Kidney (tissue), 13 donors: ENCODE measurements at regions not wholly inside any gene's neighbourhood (a gene's known extent, or its start where the extent isn't known, plus 50 kb on each side); places are given as distances from the start of the nearest gene placed in this dataset.

Experiments used
- DNase-seq, 5 donors: peaks; one replicate each; pipeline ENCODE4 v3.0.0-alpha.2; 2013 to 2020
- FAIRE-seq: peaks from 2 replicates; lab custom pipeline; 2012; peaks lifted over from hg19 to GRCh38; lab: Jason Lieb, UNC
- H3K27ac ChIP-seq, 2 donors: one replicate each; pipeline ENCODE4 v1.7.0; 2013; ENCODE audit warnings: low read depth in 2 of 2, low read length in 2 of 2, inconsistent platforms in 1 of 2
- H3K27me3 ChIP-seq: one replicate; pipeline ENCODE4 v1.7.1; 2013; ENCODE audit warnings: low read length, inconsistent platforms; ENCODE audit not compliant: control insufficient read depth, insufficient read depth
- H3K36me3 ChIP-seq, 3 donors: one replicate each; pipeline versions ENCODE4 v1.7.0 to v1.7.1; 2013; ENCODE audit warnings: low read length in 3 of 3, control low read depth in 1 of 3, inconsistent platforms in 1 of 3; ENCODE audit not compliant: insufficient read depth in 3 of 3, control insufficient read depth in 2 of 3
- H3K4me1 ChIP-seq, 3 donors: one replicate each; pipeline versions ENCODE4 v1.7.0 to v1.7.1; 2013; ENCODE audit warnings: low read length in 3 of 3, inconsistent platforms in 1 of 3, low read depth in 1 of 3; ENCODE audit not compliant: control insufficient read depth in 2 of 3, insufficient read depth in 2 of 3
- H3K4me3 ChIP-seq, 3 donors: one replicate each; pipeline versions ENCODE4 v1.7.0 to v1.8.1; 2013; ENCODE audit warnings: low read length in 3 of 3, control low read depth in 1 of 3, inconsistent platforms in 1 of 3
- H3K9ac ChIP-seq, 3 donors: one replicate each; pipeline versions ENCODE4 v1.7.0 to v1.7.1; 2013; ENCODE audit warnings: low read length in 3 of 3, control low read depth in 1 of 3, inconsistent platforms in 1 of 3
- H3K9me3 ChIP-seq, 3 donors: one replicate each; pipeline versions ENCODE4 v1.7.0 to v1.7.1; 2013; ENCODE audit warnings: low read length in 3 of 3, control low read depth in 1 of 3, inconsistent platforms in 1 of 3; ENCODE audit not compliant: control insufficient read depth in 2 of 3, insufficient read depth in 1 of 3
- CTCF ChIP-seq: IDR thresholded peaks from 3 replicates; pipeline ENCODE4 v1.5.1; 2012; ENCODE audit warnings: mild to moderate bottlenecking, moderate library complexity, borderline replicate concordance; ENCODE audit not compliant: insufficient read depth; ENCODE audit errors: extremely low read depth
- intact Hi-C: fragments of 100-400 bp; cut with DNase I; formaldehyde crosslinking; loops from one replicate; pipeline ENCODE4 v1.11.1; 2022
- donor health status: control.
- donor health status: control.
- donor health status: control.
- donor health status: control.
- donor health status: control.
- donor health status: DM: yes; HTN: yes; CAD: no.
- donor health status: Normal renal cell carcinoma (clear cell type).

- no peak overlapping the region for H3K9ac ChIP-seq
- intact Hi-C loops: no loop called here
- FAIRE-seq (no peak), DNase-seq (no peak)
- peaks cover 0 to 9% (median 7%) of the 10 kb centered on the region in 3 donors for H3K4me1 ChIP-seq
- no peak overlapping the region for H3K27ac ChIP-seq
- no peaks in the 10 kb centered on the region for H3K9me3 ChIP-seq
- TF ChIP-seq CTCF: no peak
- H3K4me3 ChIP-seq: no peak overlapping the region
- H3K36me3 ChIP-seq: no peaks in the 10 kb centered on the region
- H3K27me3 ChIP-seq: no peaks in the 10 kb centered on the region
These were observed 257.8 kb downstream of the AUH start for GRCh38 chr9:91103931-91104330.

DNA sequence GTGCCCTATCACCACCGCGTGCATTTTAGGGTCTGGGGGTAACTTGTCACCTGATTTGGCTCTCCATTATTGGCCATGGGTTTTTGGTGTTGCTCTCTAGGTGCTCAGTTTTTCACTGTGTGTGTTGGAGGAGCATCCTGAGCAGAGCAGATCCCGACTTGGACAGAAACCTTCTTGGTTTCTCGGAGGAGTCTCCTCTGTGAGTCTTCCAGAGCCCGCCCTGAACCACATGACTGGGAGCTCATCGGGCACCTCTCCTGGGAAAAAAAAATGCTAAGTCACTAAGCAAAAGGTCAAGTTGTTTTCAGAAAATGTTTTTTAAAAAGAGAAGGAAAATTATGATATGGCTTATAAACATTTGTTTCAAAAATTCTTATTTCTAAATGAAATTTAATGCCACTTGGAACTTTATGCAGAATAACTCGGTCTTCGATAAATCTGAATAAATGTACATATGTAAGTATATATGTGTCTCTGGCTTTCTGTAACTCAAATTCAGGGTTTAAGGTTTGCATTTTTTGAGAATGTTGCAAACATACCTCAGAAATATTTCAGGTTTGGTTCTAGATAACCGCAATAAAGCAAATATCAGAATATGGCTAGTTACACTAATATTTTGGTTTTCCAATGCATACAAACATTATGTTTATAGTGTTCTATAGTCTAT, 255.2 kb downstream of the AUH start:
- Histone ChIP-seq H3K9ac (no peak overlapping the region), H3K36me3 (no peaks in the 10 kb centered on the region), H3K9me3 (peaks cover 0 to 8% (median 0%) of the 10 kb centered on the region in 3 donors), H3K27me3 (no peaks in the 10 kb centered on the region), H3K4me3 (no peak overlapping the region), H3K4me1 (no peaks in the 10 kb centered on the region), H3K27ac (no peak overlapping the region)
- TF ChIP-seq CTCF: no peak
- intact Hi-C loops: no loop called here
- DNase-seq (no peak), FAIRE-seq (no peak)

DNA sequence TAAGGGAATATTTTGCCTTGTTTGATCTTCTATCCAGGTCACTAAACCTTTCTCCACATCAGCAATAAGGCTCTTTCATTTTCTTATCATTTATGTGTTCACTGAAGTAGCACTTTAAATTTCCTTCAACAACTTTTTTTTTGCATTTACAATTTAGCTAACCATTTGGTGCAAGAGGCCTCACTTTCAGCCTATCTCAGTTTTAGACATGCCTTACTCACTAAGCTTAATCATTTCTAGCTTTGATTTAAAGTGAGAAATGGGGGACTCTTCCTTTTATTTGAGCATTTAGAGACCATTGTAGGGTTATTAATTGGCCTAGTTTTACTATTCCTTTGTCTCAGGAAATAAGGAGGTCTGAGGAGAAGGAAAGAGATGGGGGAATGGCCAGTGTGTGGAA, 250.5 kb downstream of the AUH start:
- H3K4me3 ChIP-seq: no peak overlapping the region
- no peak for TF ChIP-seq CTCF
- no peaks in the 10 kb centered on the region for H3K4me1 ChIP-seq
- no peak overlapping the region for H3K9ac ChIP-seq
- no peaks in the 10 kb centered on the region for H3K36me3 ChIP-seq
- H3K27ac ChIP-seq: no peak overlapping the region
- no peaks in the 10 kb centered on the region for H3K27me3 ChIP-seq
- intact Hi-C loops: no loop called here
- peaks cover 0 to 8% (median 0%) of the 10 kb centered on the region in 3 donors for H3K9me3 ChIP-seq
- DNase-seq (no peak), FAIRE-seq (no peak)

GRCh38 chr9:91111876-91112275, 249.8 kb downstream of the AUH start:
- FAIRE-seq: no peak
- intact Hi-C loops: no loop called here

More at GRCh38 chr9:91111876-91112275, 249.8 kb downstream of the AUH start:
- Histone ChIP-seq H3K27me3 (no peaks in the 10 kb centered on the region), H3K9me3 (peaks cover 0 to 8% (median 0%) of the 10 kb centered on the region in 3 donors), H3K27ac (no peak overlapping the region), H3K36me3 (no peaks in the 10 kb centered on the region), H3K4me3 (no peak overlapping the region), H3K4me1 (no peaks in the 10 kb centered on the region), H3K9ac (no peak overlapping the region)
- DNase-seq: no peak
- no peak for TF ChIP-seq CTCF
